ENCODE measurements at regions not wholly inside any gene's neighbourhood (a gene's known extent, or its start where the extent isn't known, plus 50 kb on each side); places are given as distances from the start of the nearest gene placed in this dataset.

DNA sequence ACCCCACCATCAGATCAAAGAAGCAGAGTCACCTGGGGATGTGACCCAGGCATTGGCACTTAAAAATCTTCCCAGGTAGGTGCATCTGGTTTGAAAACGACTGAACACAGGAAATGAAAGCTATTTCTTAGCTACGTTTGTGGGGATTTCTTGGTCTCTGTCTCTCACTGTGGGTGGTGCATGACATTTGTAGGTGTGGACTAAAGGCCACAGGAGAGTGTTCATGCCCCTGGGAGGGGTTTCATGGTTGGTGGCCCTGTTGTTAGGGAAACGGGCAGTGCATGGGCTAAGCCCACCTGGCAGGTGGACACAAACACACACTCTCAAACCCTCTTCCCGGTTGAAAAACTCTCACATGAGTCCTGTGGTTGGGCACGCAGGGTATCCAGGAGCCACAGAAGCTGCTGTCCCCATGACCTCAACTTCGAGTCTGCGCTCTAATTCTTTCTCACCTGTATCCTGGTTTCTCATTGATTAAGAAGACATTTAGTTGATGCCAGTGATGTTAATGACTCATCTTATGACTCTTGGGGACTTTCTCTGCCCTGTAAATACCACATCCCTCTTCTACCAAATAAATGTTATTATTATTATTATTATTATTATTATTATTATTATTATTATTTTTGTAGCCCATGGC is 119.4 kb downstream of the MRPS6 start:
- FAIRE-seq (no peak), DNase-seq (ENCODE audit: insufficient read length, low spot score) (no peak)

DNA sequence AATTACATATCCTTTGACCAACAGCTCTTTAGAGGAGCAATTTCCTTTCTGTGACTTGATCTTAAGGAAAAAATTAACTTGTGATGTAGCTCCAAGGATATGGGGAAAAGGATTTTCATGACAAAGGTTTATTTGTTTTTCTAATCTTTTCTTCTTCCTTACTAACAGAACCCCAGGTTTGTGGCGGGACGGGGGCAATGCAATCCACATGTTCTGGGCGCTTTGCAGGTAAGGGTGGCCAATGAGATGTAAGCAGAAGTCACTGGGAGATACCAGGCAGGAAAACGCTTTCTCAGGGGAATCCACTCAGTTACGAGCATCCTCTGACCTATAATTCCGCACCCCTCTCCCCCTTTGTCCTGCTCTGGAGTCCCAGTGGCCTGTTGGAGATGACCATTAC is 122.0 kb downstream of the MRPS6 start:
- DNase-seq (ENCODE audit: insufficient read length, low spot score), result no peak
- no peak for FAIRE-seq

- no peak for FAIRE-seq
- no peak for DNase-seq (ENCODE audit: insufficient read length, low spot score)
Observed at GRCh38 chr21:34196996-34197395, 123.6 kb downstream of the MRPS6 start.

GRCh38 chr21:34197561-34197960 is 124.2 kb downstream of the MRPS6 start:
- no peak for DNase-seq (ENCODE audit: insufficient read length, low spot score)
- no peak for FAIRE-seq

DNA sequence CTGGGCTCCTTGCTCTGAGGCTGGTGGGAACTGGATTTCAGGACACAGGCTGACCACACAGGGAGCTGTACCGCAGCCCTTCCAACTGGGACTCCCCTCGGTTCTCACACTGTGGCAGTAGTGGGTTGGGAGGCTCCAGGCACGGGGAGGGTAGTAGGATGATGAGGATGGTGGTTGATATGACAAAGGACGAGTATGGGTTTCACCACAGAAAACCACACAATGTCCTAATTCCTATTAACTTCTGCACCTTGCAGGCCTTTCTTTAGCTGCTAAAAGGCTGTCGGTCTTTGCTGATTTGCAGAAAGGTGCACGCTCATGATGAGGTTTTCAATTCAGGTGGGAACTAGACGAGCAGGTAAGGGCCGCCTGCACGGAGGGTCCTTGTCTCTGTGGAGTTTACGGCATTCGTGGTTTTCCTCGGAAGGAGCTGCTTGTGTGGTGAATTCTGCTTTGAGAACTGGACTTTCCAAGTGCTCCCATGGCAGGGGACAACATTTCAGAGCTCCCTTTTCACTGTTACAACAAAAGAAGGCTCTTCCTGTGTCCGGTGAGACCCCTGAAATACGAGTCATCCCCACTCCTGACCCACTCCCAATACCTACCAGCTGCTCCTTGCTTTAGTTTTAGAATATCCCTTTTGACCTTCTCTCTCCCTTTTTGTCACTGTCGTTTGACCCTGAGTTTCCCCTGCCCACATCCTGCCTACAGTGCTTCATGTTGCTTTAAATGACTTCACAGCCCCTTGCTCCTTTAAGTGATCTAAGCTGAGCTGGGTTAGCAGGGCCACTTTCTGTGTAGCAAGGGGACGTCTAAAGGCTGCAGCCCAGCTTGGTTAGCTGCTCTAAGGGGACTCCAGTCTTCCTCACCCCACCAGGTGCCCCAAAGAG is 125.1 kb downstream of the MRPS6 start:
- FAIRE-seq (no peak), DNase-seq (ENCODE audit: insufficient read length, low spot score) (no peak)

DNA sequence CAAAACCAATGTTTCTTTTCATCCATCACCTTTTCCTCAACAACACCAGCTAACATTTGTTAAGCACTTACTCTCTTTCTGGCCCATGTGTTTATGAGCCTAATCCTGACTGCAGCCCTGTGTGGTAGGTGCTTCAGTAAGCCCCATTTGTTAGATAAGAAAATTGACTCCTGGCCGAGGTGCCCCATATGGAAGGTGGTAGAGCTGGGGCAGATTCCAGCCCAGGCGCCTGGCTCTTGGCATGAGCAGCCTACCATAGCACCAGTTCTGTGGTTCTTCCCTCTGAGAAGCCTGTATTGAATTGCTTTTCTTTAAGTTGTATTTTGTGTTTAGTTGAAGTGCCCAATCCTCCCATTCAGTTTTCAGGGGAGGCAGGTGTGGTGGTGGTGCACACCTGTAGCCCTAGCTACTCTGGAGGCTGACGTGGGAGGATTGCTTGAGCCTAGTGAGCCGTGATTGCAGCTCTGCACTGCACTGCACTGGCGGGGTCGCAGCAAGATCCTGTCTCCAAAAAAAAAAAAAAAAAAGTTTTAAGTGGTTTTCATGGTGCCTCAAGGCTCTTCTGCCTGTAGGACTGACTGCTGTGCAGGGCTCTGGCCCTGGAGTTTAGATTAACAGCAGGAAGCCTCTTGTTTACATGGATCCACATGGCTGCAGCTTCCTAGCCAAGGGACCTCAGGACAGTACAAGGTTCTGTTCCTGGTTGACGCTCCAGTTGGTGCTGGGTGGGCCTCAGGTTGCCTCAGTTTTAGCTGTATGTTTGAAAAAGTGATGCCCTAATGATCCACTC is 125.9 kb downstream of the MRPS6 start:
- no peak for DNase-seq (ENCODE audit: insufficient read length, low spot score)
- no peak for FAIRE-seq

GRCh38 chr21:34200288-34200905 is 127.0 kb downstream of the MRPS6 start:
- DNase-seq (ENCODE audit: insufficient read length, low spot score) (no peak), FAIRE-seq (no peak)

DNA sequence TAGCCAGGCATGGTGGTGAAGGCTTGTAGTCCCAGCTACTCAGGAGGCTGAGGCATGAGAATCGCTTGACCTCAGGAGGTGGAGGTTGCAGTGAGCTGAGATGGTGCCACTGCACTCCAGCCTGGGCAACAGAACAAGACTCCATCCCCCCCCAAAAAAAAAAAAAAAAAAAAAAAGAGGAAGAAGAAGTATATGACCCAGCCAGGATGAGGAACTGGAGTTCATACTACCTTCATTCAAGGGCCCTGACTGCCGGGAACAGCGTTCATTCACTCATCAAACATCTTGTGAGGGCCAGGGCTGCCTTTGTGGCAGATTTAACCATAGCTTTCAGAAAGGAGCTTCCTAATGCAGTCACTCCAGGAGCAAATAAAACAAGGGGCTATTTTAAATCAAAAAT is 127.6 kb downstream of the MRPS6 start:
- no peak for FAIRE-seq

DNA sequence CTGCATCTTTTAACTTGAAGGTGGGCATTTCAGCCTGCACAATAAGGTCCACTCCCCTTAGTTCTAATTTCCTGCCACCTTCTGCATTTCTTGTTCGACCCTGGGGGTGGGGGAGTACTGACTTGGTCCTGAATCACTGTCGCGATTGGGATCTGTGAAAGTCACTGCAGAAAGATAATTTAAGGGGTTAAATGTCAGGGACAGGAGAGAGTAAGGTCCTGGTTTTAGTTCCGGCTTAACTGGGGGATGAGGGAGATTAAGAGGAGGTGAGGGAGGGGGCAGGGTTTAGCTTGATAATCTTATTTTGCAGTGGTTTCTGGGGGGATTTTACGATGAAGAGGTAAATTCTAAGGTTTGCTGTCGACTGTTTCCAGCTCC is 128.1 kb downstream of the MRPS6 start:
- FAIRE-seq (no peak), DNase-seq (ENCODE audit: insufficient read length, low spot score) (no peak)

More for the DNA sequence above, 127.6 kb downstream of the MRPS6 start:
- no peak for DNase-seq (ENCODE audit: insufficient read length, low spot score)

DNA sequence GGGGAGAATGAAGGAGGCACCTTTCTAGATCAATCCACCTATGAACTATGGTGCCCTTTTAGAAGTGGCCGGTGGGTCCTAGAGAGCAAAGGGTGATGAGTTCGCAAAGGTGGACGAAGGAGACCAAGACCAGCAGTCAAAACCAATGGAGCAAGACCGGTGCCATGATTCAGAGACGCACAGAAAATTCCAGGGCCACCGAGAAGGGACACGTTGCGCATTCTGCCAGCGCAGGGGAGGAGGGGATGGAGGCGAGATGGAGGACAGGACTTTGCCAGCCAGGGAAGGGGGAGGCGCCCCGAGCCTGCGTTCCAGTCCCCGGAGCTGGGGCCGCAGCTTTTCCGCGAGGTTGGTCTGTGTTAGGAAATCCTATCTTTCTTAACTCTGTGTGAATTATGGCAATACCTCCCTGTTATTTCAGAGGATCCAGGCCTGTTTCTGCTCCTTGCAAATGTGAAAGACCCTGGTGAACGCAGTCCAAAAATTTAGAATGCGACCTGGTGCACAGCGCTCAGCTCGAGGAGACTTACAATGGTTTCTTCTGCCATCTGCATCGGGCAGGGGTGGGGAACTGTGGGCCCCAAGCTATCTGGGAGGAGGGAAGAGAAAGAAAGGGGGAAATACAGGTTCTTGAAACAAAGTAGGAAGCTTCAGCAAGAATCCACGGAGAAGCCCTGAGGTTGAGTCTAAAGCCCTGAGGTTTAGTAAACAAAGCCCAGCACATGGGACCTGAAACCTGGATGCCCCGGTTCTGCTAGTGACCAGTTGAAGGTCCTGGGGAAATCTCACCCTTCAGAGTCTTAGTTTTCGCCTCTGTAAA is 129.4 kb downstream of the MRPS6 start:
- FAIRE-seq, result no peak

DNA sequence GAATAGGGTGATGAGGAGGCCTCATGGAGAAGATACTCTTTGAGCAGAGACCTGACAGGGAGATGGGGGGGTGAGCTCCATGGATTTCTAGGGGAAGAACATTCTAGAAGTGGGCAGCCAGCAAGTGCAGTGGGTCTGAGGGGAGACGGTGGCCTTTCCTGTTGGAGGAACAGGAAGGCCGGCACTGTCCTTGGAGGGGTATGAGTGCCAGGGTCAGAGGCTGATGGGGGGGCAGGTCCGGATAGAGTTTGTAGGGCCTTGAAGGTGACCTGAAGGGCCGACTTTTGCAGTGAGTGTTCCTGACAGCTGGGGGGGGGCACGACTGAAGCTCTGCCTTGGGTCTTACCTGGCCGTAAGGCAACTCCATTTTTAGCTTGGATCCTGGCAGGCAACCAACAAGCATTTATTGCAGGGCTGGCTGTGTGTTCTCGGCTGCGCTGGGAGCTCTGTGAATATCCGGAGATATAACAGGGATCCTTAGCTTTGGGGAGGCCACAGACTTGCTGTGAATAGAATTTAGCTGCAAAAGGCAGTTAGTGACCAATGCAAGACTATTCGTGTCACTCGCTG is 130.6 kb downstream of the MRPS6 start:
- FAIRE-seq (no peak), DNase-seq (ENCODE audit: insufficient read length, low spot score) (no peak)

More for the DNA sequence above, 129.4 kb downstream of the MRPS6 start:
- no peak for DNase-seq (ENCODE audit: insufficient read length, low spot score)

- FAIRE-seq (no peak), DNase-seq (ENCODE audit: insufficient read length, low spot score) (no peak)
Observed at GRCh38 chr21:34204481-34205439, 131.4 kb downstream of the MRPS6 start.

- FAIRE-seq, result peak; percentile 76
- no peak for DNase-seq (ENCODE audit: insufficient read length, low spot score)
Observed at GRCh38 chr21:34205811-34206571, 132.6 kb downstream of the MRPS6 start.

DNA sequence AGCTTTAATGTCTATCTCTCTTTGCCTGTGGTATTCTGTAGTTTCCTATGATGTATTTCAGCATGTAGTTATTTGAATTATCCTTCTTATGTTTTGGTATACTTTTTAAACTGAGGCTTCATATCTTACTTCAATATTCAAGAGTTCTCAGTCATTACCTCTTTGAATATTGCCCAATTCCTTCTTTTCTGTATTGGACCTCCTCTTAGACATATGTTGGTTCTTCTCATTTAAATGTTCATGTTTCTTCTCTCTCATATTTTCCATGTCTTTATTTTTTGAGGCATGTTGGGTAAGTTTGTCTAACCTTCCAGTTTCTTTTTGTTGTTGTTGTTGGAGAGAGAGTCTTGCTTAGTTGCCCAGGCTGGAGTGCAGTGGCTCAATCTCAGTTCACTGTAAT is 140.6 kb downstream of the MRPS6 start:
- no peak for DNase-seq (ENCODE audit: insufficient read length, low spot score)
- FAIRE-seq, result no peak

DNA sequence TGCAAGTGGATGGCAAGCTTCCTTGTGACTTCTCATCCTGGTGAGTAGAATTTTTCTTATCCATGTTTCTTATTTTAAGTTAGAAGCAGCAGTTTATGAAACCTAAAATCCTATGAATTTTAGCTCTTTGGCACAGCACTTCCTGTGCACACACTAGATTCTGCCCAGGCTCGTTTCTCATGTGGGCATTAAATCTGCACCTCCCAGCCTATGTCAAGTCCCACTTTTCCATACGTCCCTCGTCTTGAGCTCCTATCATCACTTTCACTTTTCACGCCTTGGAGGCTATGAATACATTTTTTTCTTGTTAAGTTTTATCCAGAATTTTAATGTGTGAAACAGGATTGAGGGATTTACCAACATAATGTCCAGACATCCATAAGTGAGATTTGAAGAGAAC is 142.1 kb downstream of the MRPS6 start:
- DNase-seq (ENCODE audit: insufficient read length, low spot score) (no peak), FAIRE-seq (no peak)

GRCh38 chr21:34215911-34216717 is 142.7 kb downstream of the MRPS6 start:
- no peak for DNase-seq (ENCODE audit: insufficient read length, low spot score)
- FAIRE-seq, result no peak

DNA sequence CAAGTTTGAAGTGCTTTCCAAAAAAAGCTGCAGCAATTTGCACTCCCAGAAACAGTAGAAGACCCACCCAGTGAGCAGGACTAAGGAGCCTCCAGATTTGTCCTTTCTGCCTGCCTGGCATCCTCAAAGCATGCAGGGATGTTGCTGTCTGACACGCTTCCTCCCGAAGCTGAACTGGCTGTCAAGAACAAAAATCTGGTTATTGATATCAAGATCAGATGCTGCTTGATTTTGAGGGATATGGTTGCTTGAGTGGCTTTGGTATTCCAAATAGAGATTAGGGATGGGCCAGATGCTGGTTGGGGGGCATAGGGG is 143.3 kb downstream of the MRPS6 start:
- FAIRE-seq, result no peak
- no peak for DNase-seq (ENCODE audit: insufficient read length, low spot score)
